GM23338 (cell line): ENCODE measurements at regions not wholly inside any gene's neighbourhood (a gene's known extent, or its start where the extent isn't known, plus 50 kb on each side); places are given as distances from the start of the nearest gene placed in this dataset.

Experiments used
- ATAC-seq: fragments of 200-7000 bp; cut with Tn5 transposase; 3 replicates; pipeline ENCODE4 v1.9.1; 2020
- DNase-seq: peaks from one replicate; pipeline ENCODE4 v3.0.0-alpha.2; 2015; ENCODE audit warnings: low spot score
- H2AFZ ChIP-seq: fragments of 200-600 bp; sonication (generic); 2 replicates; pipeline ENCODE4 v1.8.0; 2016; ENCODE audit warnings: antibody characterized with exemption, mild to moderate bottlenecking, moderate library complexity
- H3F3A ChIP-seq: fragments of 200-600 bp; sonication (generic); replicated peaks from 2 replicates; pipeline ENCODE4 v1.8.0; 2017; ENCODE audit warnings: antibody characterized with exemption, mixed run types, low read depth
- H3K27ac ChIP-seq: fragments of 200-600 bp; sonication (generic); 2 replicates; pipeline ENCODE4 v1.6.1; 2016; ENCODE audit warnings: low read depth
- H3K27me3 ChIP-seq: fragments of 200-600 bp; sonication (generic); 2 replicates; pipeline ENCODE4 v1.8.0; 2016; ENCODE audit warnings: mild to moderate bottlenecking, mixed run types, moderate library complexity; ENCODE audit not compliant: insufficient read depth
- H3K36me3 ChIP-seq: fragments of 200-600 bp; sonication (generic); 2 replicates; pipeline ENCODE4 v1.8.0; 2016; ENCODE audit warnings: mild to moderate bottlenecking; ENCODE audit not compliant: insufficient read depth
- H3K4me1 ChIP-seq: fragments of 200-600 bp; sonication (generic); 2 replicates; pipeline ENCODE4 v1.8.0; 2016; ENCODE audit warnings: mild to moderate bottlenecking, moderate library complexity; ENCODE audit not compliant: insufficient read depth
- H3K4me2 ChIP-seq: fragments of 200-600 bp; sonication (generic); 2 replicates; pipeline ENCODE4 v1.7.1; 2017; ENCODE audit warnings: mixed run types
- H3K4me3 ChIP-seq: fragments of 200-600 bp; sonication (generic); 2 replicates; pipeline ENCODE4 v1.6.1; 2016; ENCODE audit warnings: mixed run types
- H3K79me2 ChIP-seq: fragments of 200-600 bp; sonication (generic); replicated peaks from 2 replicates; pipeline ENCODE4 v1.8.0; 2017; ENCODE audit warnings: mild to moderate bottlenecking; ENCODE audit not compliant: insufficient read depth
- H3K9me2 ChIP-seq: fragments of 200-600 bp; sonication (generic); 2 replicates; pipeline ENCODE4 v1.8.0; 2017; ENCODE audit not compliant: insufficient read depth
- H4K20me1 ChIP-seq: fragments of 200-600 bp; sonication (generic); replicated peaks from 2 replicates; pipeline ENCODE4 v1.8.0; 2017; ENCODE audit warnings: mild to moderate bottlenecking; ENCODE audit not compliant: insufficient read depth
- H3K27ac Mint-ChIP-seq: 2 replicates; pipeline ENCODE4 v1.8.0; 2020; ENCODE audit warnings: inconsistent platforms, mild to moderate bottlenecking, moderate library complexity, mixed read lengths
- H3K27me3 Mint-ChIP-seq: 3 replicates; pipeline ENCODE4 v1.8.0; 2022; ENCODE audit warnings: low read depth, mild to moderate bottlenecking, moderate library complexity, mixed read lengths, inconsistent platforms; ENCODE audit not compliant: insufficient read depth, poor library complexity
- H3K36me3 Mint-ChIP-seq: 3 replicates; pipeline ENCODE4 v1.8.0; 2021; ENCODE audit warnings: low read depth, mild to moderate bottlenecking, inconsistent platforms, moderate library complexity, mixed read lengths
- H3K4me1 Mint-ChIP-seq: 3 replicates; pipeline ENCODE4 v1.8.0; 2020; ENCODE audit warnings: mild to moderate bottlenecking, inconsistent platforms, mixed read lengths
- H3K4me3 Mint-ChIP-seq: 3 replicates; pipeline ENCODE4 v1.8.0; 2021; ENCODE audit warnings: moderate library complexity, mild to moderate bottlenecking, inconsistent platforms, mixed read lengths
- H3K9me3 Mint-ChIP-seq: 3 replicates; pipeline ENCODE4 v1.8.0; 2020; ENCODE audit warnings: moderate library complexity, mild to moderate bottlenecking, inconsistent platforms, mixed read lengths
- CREB1 ChIP-seq: fragments of 250-450 bp; sonication (Bioruptor Pico); IDR thresholded peaks from 2 replicates; pipeline ENCODE4 v1.5.0; 2020; ENCODE audit warnings: low read depth, mild to moderate bottlenecking, moderate library complexity
- EZH2 ChIP-seq: fragments of 200-600 bp; sonication (generic); IDR thresholded peaks from one replicate; pipeline ENCODE4 v1.8.0; 2017; ENCODE audit warnings: antibody characterized with exemption, mild to moderate bottlenecking, low read depth; ENCODE audit not compliant: unreplicated experiment
- EZH2phosphoT487 ChIP-seq: fragments of 200-600 bp; sonication (generic); IDR thresholded peaks from one replicate; pipeline ENCODE4 v1.8.1; 2018; ENCODE audit warnings: antibody characterized with exemption; ENCODE audit not compliant: unreplicated experiment
- NANOG ChIP-seq: IDR thresholded peaks from 2 replicates; pipeline ENCODE4 v1.6.1; 2016; ENCODE audit warnings: antibody characterized with exemption, borderline replicate concordance
- POLR2AphosphoS5 ChIP-seq: IDR thresholded peaks from 2 replicates; pipeline ENCODE4 v1.6.1; 2016; ENCODE audit warnings: antibody characterized with exemption, low read depth
- STAT1 ChIP-seq: IDR thresholded peaks from one replicate; pipeline ENCODE4 v1.6.1; 2016; ENCODE audit warnings: antibody characterized with exemption; ENCODE audit not compliant: unreplicated experiment
- ZNF331 ChIP-seq: fragments of 250-450 bp; sonication (Bioruptor Pico); IDR thresholded peaks from 2 replicates; pipeline ENCODE4 v1.5.0; 2020; ENCODE audit warnings: low read depth, mild to moderate bottlenecking, moderate library complexity
- TF ChIP-seq, protein P1 (sequence below): IDR thresholded peaks from 2 replicates; pipeline ENCODE4 v1.6.1; 2016; ENCODE audit warnings: antibody characterized with exemption
- TF ChIP-seq, protein P2 (sequence below), 2 experiments: fragments of 200-600 bp in 1 of 2; sonication (generic) in 1 of 2; conservative IDR thresholded peaks; 2 replicates each; pipeline versions ENCODE4 v1.5.1 to v1.6.1; 2016 to 2017; ENCODE audit warnings: antibody characterized with exemption in 2 of 2, low read depth in 2 of 2, mild to moderate bottlenecking in 2 of 2, moderate library complexity in 1 of 2

DNA sequence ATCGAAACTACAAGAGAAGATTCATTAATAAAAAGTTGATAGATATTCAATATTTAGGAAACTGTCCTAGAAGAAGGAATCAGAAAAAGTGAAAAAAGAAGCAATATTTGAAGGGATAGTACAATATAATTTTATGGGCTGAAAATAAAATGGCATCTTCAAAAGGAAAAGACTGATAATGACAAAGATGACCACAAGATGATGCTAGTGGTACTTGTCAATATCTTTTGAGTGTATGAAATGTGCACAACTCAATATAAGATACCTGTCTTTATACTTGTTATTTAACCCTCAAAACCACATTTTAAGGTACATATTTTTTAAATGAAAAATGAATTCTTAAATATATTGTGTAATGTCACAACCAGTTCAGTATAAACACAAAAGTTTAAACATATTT, 1059.6 kb upstream of the RAG2 start:
- H3K36me3 ChIP-seq: no peaks in the 10 kb centered on the region; the same call in 1 of the 2 replicates
- H3K4me3 ChIP-seq: no peak overlapping the region
- H3K79me2 ChIP-seq: no peaks in the 10 kb centered on the region
- no peak for TF ChIP-seq POLR2AphosphoS5
- no peak for TF ChIP-seq CREB1 (CRISPR knock-in tag)
- TF ChIP-seq EZH2: no peak
- no peak for TF ChIP-seq ZNF331 (CRISPR knock-in tag)
- TF ChIP-seq, protein P1, sequence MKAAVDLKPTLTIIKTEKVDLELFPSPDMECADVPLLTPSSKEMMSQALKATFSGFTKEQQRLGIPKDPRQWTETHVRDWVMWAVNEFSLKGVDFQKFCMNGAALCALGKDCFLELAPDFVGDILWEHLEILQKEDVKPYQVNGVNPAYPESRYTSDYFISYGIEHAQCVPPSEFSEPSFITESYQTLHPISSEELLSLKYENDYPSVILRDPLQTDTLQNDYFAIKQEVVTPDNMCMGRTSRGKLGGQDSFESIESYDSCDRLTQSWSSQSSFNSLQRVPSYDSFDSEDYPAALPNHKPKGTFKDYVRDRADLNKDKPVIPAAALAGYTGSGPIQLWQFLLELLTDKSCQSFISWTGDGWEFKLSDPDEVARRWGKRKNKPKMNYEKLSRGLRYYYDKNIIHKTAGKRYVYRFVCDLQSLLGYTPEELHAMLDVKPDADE: no peak
- TF ChIP-seq, protein P2, sequence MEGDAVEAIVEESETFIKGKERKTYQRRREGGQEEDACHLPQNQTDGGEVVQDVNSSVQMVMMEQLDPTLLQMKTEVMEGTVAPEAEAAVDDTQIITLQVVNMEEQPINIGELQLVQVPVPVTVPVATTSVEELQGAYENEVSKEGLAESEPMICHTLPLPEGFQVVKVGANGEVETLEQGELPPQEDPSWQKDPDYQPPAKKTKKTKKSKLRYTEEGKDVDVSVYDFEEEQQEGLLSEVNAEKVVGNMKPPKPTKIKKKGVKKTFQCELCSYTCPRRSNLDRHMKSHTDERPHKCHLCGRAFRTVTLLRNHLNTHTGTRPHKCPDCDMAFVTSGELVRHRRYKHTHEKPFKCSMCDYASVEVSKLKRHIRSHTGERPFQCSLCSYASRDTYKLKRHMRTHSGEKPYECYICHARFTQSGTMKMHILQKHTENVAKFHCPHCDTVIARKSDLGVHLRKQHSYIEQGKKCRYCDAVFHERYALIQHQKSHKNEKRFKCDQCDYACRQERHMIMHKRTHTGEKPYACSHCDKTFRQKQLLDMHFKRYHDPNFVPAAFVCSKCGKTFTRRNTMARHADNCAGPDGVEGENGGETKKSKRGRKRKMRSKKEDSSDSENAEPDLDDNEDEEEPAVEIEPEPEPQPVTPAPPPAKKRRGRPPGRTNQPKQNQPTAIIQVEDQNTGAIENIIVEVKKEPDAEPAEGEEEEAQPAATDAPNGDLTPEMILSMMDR (conservative IDR thresholded peaks at IDR 0.05; ENCODE audit: low read depth in 2 of 2): peak in 1 of 2 experiments; percentile 35; a peak in 1 of 4 replicates
- no peak for TF ChIP-seq STAT1
- Mint-ChIP-seq H3K4me1 (no peaks in the 10 kb centered on the region), H3K27me3 (no peaks in the 10 kb centered on the region), H3K36me3 (no peaks in the 10 kb centered on the region; the same call in 2 of the 3 replicates), H3K4me3 (no peak overlapping the region), H3K9me3 (peaks cover 10% of the 10 kb centered on the region), H3K27ac (no peak overlapping the region)
- no peak overlapping the region for H2AFZ ChIP-seq
- no peak overlapping the region for H3K27ac ChIP-seq
- DNase-seq (no peak), ATAC-seq (no peak)
- no peaks in the 10 kb centered on the region for H3F3A ChIP-seq
- no peaks in the 10 kb centered on the region for H3K27me3 ChIP-seq
- no peaks in the 10 kb centered on the region for H3K9me2 ChIP-seq
- H3K4me1 ChIP-seq: no peaks in the 10 kb centered on the region
- no peak overlapping the region for H3K4me2 ChIP-seq
- H4K20me1 ChIP-seq: no peaks in the 10 kb centered on the region

DNA sequence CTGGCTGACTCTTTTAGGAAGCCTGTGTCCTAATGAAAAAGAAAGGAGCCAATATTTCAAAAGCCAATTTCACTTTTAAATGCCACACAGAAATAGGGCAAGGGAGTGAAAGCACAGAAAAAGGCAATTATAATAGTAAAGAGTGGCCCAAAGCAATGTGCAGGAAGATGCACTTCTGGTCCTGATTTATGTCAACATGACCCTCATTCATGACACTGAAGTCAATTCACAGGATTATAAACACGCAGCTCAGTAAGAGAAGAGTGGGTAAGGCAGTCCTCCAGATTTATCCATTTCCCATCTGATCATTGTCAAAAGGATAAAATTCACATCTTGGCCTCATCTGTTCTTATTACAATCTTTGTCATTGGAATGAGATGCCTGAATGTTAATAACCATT, 1049.7 kb upstream of the RAG2 start:
- H3K27me3 ChIP-seq: no peaks in the 10 kb centered on the region
- H3K9me2 ChIP-seq: no peaks in the 10 kb centered on the region
- H3K4me1 ChIP-seq: no peaks in the 10 kb centered on the region
- TF ChIP-seq, protein P1: no peak
- TF ChIP-seq EZH2phosphoT487 (no peak), ZNF331 (CRISPR knock-in tag) (no peak), POLR2AphosphoS5 (no peak), CREB1 (CRISPR knock-in tag) (no peak), NANOG (no peak)
- TF ChIP-seq, protein P2 (conservative IDR thresholded peaks at IDR 0.05; ENCODE audit: low read depth in 2 of 2): no peak
- Mint-ChIP-seq H3K27ac (no peak overlapping the region), H3K9me3 (no peaks in the 10 kb centered on the region; the same call in 2 of the 3 replicates), H3K4me1 (peaks cover 7% of the 10 kb centered on the region; the same call in 2 of the 3 replicates), H3K4me3 (no peak overlapping the region), H3K36me3 (no peaks in the 10 kb centered on the region), H3K27me3 (no peaks in the 10 kb centered on the region)
- H2AFZ ChIP-seq: no peak overlapping the region
- no peaks in the 10 kb centered on the region for H4K20me1 ChIP-seq
- ATAC-seq: no peak
- no peaks in the 10 kb centered on the region for H3K36me3 ChIP-seq
- no peak overlapping the region for H3K4me3 ChIP-seq
- no peaks in the 10 kb centered on the region for H3K79me2 ChIP-seq
- no peak for DNase-seq
- no peaks in the 10 kb centered on the region for H3F3A ChIP-seq
- H3K4me2 ChIP-seq: no peak overlapping the region
- H3K27ac ChIP-seq: no peak overlapping the region
